BLaER1 treated with 17β-estradiol and CSF1 and Interleukin-3, amounts not matched to agents 10 nM and 100 nM (cell line): ENCODE measurements at regions not wholly inside any gene's neighbourhood (a gene's known extent, or its start where the extent isn't known, plus 50 kb on each side); places are given as distances from the start of the nearest gene placed in this dataset.
A peak's percentile ranks its signal among the peaks of the same experiment; 100 is the strongest.

ENCODE experiments used
- H3K27ac ChIP-seq, 11 experiments: shearing (Covaris generic); formaldehyde crosslinking; 2 replicates each; pipeline ENCODE4 v1.8.1; 2022
- H3K27me3 ChIP-seq, 11 experiments: shearing (Covaris generic); formaldehyde crosslinking; 2 replicates each; pipeline ENCODE4 v1.8.1; 2022
- H3K36me3 ChIP-seq, 11 experiments: shearing (Covaris generic); formaldehyde crosslinking; 2 replicates each; pipeline ENCODE4 v1.8.1; 2022
- H3K4me1 ChIP-seq, 10 experiments: shearing (Covaris generic); formaldehyde crosslinking; 2 replicates each; pipeline ENCODE4 v1.8.1; 2022
- H3K4me2 ChIP-seq, 11 experiments: shearing (Covaris generic); formaldehyde crosslinking; 2 replicates each; pipeline ENCODE4 v1.8.1; 2022
- H3K4me3 ChIP-seq, 10 experiments: shearing (Covaris generic); formaldehyde crosslinking; 2 replicates each; pipeline ENCODE4 v1.8.1; 2022
- H3K9ac ChIP-seq, 11 experiments: shearing (Covaris generic); formaldehyde crosslinking; 2 replicates each; pipeline ENCODE4 v1.8.1; 2022
- H3K9me3 ChIP-seq, 11 experiments: shearing (Covaris generic); formaldehyde crosslinking; replicated peaks in 1 of 11; 2 replicates each; pipeline ENCODE4 v1.8.1; 2022
- H4K20me1 ChIP-seq, 11 experiments: shearing (Covaris generic); formaldehyde crosslinking; 2 replicates each; pipeline ENCODE4 v1.8.1; 2022
- Cebpa-rat ChIP-seq, 11 experiments: shearing (Covaris generic); IDR thresholded peaks; 2 replicates each; pipeline ENCODE4 v1.8.1; 2022

DNA sequence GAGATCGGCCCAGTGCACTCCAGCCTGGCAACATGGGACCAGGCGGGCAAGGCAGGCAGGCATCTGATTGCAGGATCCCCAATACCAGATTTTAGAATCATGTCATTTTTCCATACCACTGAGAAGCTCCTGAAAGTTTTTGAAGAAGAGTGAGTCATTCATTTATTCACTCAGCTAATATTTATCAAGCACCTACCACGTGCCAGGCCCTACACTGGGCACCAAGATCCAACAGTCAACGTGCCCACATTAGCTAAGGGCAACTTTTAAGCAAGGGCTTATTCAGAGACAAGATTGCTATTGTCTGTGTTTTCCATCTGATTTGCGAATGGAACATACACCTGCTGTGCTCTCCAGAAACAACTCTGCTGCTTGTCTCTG, 126.8 kb upstream of the LGALSL start:
- peak overlapping the region; percentile 26 to 89 (median 74); a peak in 20 of 22 replicates for H3K4me2 ChIP-seq
- H3K27ac ChIP-seq: 0 out of 22 replicates have a peak overlapping the region, but pooled peaks of 2 of the 11 experiments have one; percentile 12 to 69
- 0 out of 22 replicates have a peak overlapping the region, but pooled peaks of 1 of the 11 experiments have one; percentile 63 for H3K9ac ChIP-seq
- no peaks in the 10 kb centered on the region for H4K20me1 ChIP-seq
- no peaks in the 10 kb centered on the region for H3K9me3 ChIP-seq
- no peak for TF ChIP-seq Cebpa-rat (IDR thresholded peaks at IDR 0.05)
- H3K4me3 ChIP-seq: no peak overlapping the region
- no peaks in the 10 kb centered on the region for H3K36me3 ChIP-seq
- H3K4me1 ChIP-seq: peaks cover 12 to 53% (median 26%) of the 10 kb centered on the region in 10 experiments
- H3K27me3 ChIP-seq: no peaks in the 10 kb centered on the region

- peaks cover 12 to 53% (median 26%) of the 10 kb centered on the region in 10 experiments for H3K4me1 ChIP-seq
- peak overlapping the region; percentile 68 to 89 (median 74) for H3K4me2 ChIP-seq
- H3K4me3 ChIP-seq: peak overlapping the region in 1 of 10 experiments; percentile 46; a peak in 2 of 20 replicates
- peak overlapping the region in 9 of 11 experiments; percentile 32 to 63 (median 47); a peak in 14 of 22 replicates for H3K9ac ChIP-seq
- no peak for TF ChIP-seq Cebpa-rat (IDR thresholded peaks at IDR 0.05)
- H3K9me3 ChIP-seq: no peaks in the 10 kb centered on the region
- H3K27me3 ChIP-seq: no peaks in the 10 kb centered on the region
- H4K20me1 ChIP-seq: no peaks in the 10 kb centered on the region
- peak overlapping the region in 6 of 11 experiments; percentile 26 to 69 (median 40); a peak in 7 of 22 replicates for H3K27ac ChIP-seq
- no peaks in the 10 kb centered on the region for H3K36me3 ChIP-seq
Observed at GRCh38 chr2:64327510-64328414, 126.2 kb upstream of the LGALSL start.

DNA sequence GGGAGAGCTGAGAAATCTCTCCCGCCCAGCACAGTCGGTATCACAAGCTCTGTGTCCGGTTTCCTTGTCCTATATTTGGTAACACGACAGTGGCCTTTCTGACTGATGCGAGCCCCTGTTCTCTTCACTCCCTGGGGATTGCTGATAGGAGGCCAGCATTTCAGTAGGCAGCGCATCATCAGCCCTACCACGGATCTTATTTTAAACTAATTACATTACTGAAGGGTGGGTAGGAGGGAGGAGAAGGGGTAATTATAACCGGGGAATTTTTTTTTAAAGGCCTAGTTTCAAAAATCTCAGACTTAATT, 125.6 kb upstream of the LGALSL start:
- no peaks in the 10 kb centered on the region for H3K27me3 ChIP-seq
- no peaks in the 10 kb centered on the region for H4K20me1 ChIP-seq
- H3K9me3 ChIP-seq: no peaks in the 10 kb centered on the region
- H3K36me3 ChIP-seq: no peaks in the 10 kb centered on the region
- TF ChIP-seq Cebpa-rat (IDR thresholded peaks at IDR 0.05): no peak
- H3K4me3 ChIP-seq: 0 out of 20 replicates have a peak overlapping the region, but pooled peaks of 1 of the 10 experiments have one; percentile 46
- H3K9ac ChIP-seq: peak overlapping the region in 9 of 11 experiments; percentile 32 to 63 (median 47); a peak in 12 of 22 replicates
- H3K27ac ChIP-seq: peak overlapping the region in 5 of 11 experiments; percentile 26 to 69 (median 41); a peak in 5 of 22 replicates
- peaks cover 12 to 49% (median 26%) of the 10 kb centered on the region in 10 experiments for H3K4me1 ChIP-seq
- H3K4me2 ChIP-seq: peak overlapping the region; percentile 68 to 89 (median 74)

GRCh38 chr2:64328756-64329155, 125.2 kb upstream of the LGALSL start:
- Histone ChIP-seq H3K27ac (peak overlapping the region in 1 of 11 experiments; percentile 69; a peak in 1 of 22 replicates), H3K9me3 (no peaks in the 10 kb centered on the region), H3K4me3 (no peak overlapping the region), H3K9ac (peak overlapping the region in 2 of 11 experiments; percentile 34 to 63; a peak in 4 of 22 replicates), H4K20me1 (no peaks in the 10 kb centered on the region), H3K4me1 (peaks cover 12 to 45% (median 26%) of the 10 kb centered on the region in 10 experiments), H3K4me2 (peak overlapping the region; percentile 68 to 89 (median 74); a peak in 18 of 22 replicates), H3K36me3 (no peaks in the 10 kb centered on the region), H3K27me3 (no peaks in the 10 kb centered on the region)
- TF ChIP-seq Cebpa-rat (IDR thresholded peaks at IDR 0.05): no peak

GRCh38 chr2:64329848-64330247, 124.1 kb upstream of the LGALSL start:
- Histone ChIP-seq H3K36me3 (no peaks in the 10 kb centered on the region), H3K4me2 (peak overlapping the region in 5 of 11 experiments; percentile 25 to 89 (median 78); a peak in 8 of 22 replicates), H3K9ac (peak overlapping the region in 3 of 11 experiments; percentile 2 to 49 (median 29); a peak in 4 of 22 replicates), H4K20me1 (no peaks in the 10 kb centered on the region), H3K27ac (no peak overlapping the region), H3K9me3 (no peaks in the 10 kb centered on the region), H3K27me3 (no peaks in the 10 kb centered on the region), H3K4me1 (peaks cover 12 to 43% (median 26%) of the 10 kb centered on the region in 10 experiments), H3K4me3 (no peak overlapping the region)
- TF ChIP-seq Cebpa-rat (IDR thresholded peaks at IDR 0.05): no peak

GRCh38 chr2:64330281-64331113, 123.5 kb upstream of the LGALSL start:
- H3K4me1 ChIP-seq: peaks cover 12 to 43% (median 26%) of the 10 kb centered on the region in 10 experiments
- no peaks in the 10 kb centered on the region for H3K36me3 ChIP-seq
- no peaks in the 10 kb centered on the region for H3K9me3 ChIP-seq
- TF ChIP-seq Cebpa-rat (IDR thresholded peaks at IDR 0.05): no peak
- peak overlapping the region in 4 of 11 experiments; percentile 6 to 49 (median 16); a peak in 5 of 22 replicates for H3K9ac ChIP-seq
- no peaks in the 10 kb centered on the region for H3K27me3 ChIP-seq
- H4K20me1 ChIP-seq: no peaks in the 10 kb centered on the region
- no peak overlapping the region for H3K27ac ChIP-seq
- H3K4me3 ChIP-seq: peak overlapping the region in 2 of 10 experiments; percentile 11 to 49; a peak in 2 of 20 replicates
- H3K4me2 ChIP-seq: peak overlapping the region; percentile 15 to 89 (median 39); a peak in 18 of 22 replicates

DNA sequence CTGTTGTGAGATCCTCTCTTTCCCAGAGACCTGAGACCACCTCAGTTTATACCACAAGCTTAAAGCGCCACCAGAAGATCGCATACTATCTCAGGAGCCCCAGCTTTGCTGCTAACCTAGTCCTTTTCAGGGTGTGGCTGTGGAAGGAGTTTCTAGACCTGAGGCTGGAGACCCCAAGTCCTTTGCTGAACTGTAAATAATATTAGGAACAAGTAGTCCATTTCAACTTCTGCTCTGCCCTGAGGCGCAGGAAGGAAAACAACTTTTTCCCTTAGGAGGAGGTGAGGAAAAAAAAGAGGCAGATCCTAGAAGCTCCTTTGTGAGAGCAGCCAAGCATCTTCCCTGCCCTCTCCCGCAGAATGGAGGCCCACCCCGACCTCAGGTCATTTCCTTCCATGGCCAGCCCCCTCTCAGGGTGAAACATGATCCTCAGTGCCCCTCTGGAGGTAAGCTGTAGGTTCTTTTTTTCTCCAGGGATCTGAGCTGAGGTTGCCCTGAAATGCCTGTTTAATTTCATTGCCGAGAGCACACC, 122.8 kb upstream of the LGALSL start:
- H3K27me3 ChIP-seq: no peaks in the 10 kb centered on the region
- no peak overlapping the region for H3K27ac ChIP-seq
- H3K9ac ChIP-seq: peak overlapping the region in 2 of 11 experiments; percentile 6 to 49; a peak in 2 of 22 replicates
- no peak for TF ChIP-seq Cebpa-rat (IDR thresholded peaks at IDR 0.05)
- no peaks in the 10 kb centered on the region for H3K36me3 ChIP-seq
- no peaks in the 10 kb centered on the region for H4K20me1 ChIP-seq
- no peak overlapping the region for H3K4me3 ChIP-seq
- H3K9me3 ChIP-seq: no peaks in the 10 kb centered on the region
- peak overlapping the region in 4 of 11 experiments; percentile 31 to 89 (median 80); a peak in 6 of 22 replicates for H3K4me2 ChIP-seq
- peaks cover 12 to 43% (median 26%) of the 10 kb centered on the region in 10 experiments for H3K4me1 ChIP-seq

DNA sequence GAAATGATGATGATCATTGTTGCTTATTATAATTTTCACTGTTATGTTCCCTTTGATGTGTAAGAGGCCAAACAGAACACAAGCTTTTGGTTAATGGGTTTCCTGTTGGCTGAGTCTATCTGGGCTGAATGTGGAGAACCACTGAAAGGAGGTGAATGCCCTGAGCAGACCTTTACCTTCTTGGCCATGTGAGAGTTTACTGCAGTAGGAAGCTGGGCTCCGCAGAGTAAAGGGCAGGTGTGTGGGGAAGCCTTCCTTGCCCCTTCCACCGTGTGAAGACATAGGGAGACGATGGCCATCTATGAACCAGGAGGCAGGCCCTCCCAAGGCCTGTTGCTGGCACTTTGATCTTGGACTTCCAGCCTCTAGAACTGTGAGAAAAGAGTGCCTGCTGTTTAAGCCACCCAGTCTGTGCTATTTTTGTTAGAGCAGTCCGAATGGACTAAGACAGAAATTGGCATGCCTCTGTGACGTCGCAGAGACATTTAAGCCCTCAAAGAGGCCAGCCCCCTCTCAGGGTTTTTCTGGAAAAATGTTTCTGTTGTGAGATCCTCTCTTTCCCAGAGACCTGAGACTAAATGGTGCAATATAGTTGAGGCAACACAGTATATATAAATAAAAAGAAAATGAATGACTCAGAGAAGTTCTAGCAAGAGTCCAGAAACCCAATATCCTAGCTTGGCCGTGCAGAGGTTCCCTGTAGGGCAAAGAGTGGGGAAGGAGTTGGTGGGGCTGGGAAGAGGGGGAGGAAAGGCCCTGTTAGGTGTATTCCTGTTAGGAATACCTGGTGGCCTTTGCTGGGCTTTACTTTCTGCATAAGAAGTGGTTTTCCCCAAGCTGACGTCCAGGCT, 121.9 kb upstream of the LGALSL start:
- Histone ChIP-seq H3K9ac (no peak overlapping the region), H3K36me3 (no peaks in the 10 kb centered on the region), H3K27me3 (no peaks in the 10 kb centered on the region), H3K9me3 (peaks cover 0 to 3% (median 0%) of the 10 kb centered on the region in 11 experiments; a peak in 1 of 22 replicates), H3K27ac (no peak overlapping the region), H3K4me1 (peaks cover 12 to 37% (median 26%) of the 10 kb centered on the region in 10 experiments), H3K4me2 (no peak overlapping the region), H4K20me1 (no peaks in the 10 kb centered on the region), H3K4me3 (no peak overlapping the region)
- TF ChIP-seq Cebpa-rat (IDR thresholded peaks at IDR 0.05): no peak
